ENCODE measurements at regions not wholly inside any gene's neighbourhood (a gene's known extent, or its start where the extent isn't known, plus 50 kb on each side); places are given as distances from the start of the nearest gene placed in this dataset.
"Not testable (repeated sequence)": the region's sequence is repeated elsewhere in the genome, so short reads cannot be mapped to it uniquely, and the experiment has no call there.

DNA sequence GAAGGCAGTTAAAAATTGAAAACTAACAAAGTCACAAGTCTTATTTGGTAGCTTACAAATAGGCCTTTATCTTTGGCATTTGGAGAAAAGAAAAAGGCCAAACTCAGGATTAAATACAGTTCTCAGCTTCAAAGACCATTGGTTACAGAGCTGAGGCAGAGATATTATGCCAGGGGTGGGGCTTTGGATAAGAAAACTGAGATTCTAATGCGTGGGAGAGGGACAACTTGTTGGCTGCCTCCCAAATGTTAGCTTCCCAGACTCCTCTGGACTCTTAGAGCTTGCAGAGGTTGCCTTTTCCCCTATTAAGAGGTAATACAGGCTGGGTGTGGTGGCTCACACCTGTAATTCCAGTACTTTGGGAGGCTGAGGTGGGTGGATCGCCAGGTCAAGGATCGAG is 231.8 kb downstream of the SQOR start:
- DNase-seq (ENCODE audit: low read depth in 2 of 3, low spot score in 2 of 3) = no peak

GRCh38 chr15:45867281-45867680 is 232.5 kb downstream of the SQOR start:
- DNase-seq (ENCODE audit: low read depth in 2 of 3, low spot score in 2 of 3) = no peak

DNA sequence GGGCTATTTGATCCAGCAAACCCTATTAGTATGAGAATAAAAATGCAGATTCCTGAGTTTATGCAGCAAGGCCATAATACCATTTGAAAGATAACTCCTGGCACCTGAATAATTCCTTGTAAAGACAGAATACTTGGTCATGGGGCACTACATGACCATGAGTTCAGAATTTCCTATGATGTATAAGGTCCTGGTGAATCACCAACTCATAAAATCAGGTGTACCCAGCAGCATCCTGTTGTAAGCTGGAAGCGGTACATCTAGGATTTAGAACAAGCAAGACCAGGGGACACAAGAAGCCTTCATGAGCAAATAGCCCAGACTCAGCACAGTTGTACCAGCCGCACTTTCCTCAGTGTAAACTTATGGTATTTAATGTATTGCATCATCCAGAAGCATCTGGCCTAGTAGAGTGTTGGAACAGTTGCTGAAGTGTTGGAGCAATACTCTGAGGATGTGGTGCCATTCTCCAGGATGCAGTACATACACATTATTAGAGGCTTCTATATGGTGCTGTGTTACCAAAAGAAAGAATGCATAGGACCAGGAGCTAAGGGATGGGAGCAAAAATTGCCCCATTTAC is 233.4 kb downstream of the SQOR start:
- no peak for DNase-seq (ENCODE audit: low read depth in 2 of 3, low spot score in 2 of 3)

- no peak for DNase-seq (ENCODE audit: low read depth in 2 of 3, low spot score in 2 of 3)
These were observed 234.3 kb downstream of the SQOR start for GRCh38 chr15:45869034-45869668.

GRCh38 chr15:45871121-45871855 is 236.5 kb downstream of the SQOR start:
- no peak for DNase-seq (ENCODE audit: low read depth in 2 of 3, low spot score in 2 of 3)

- DNase-seq (ENCODE audit: low read depth in 2 of 3, low spot score in 2 of 3) = no peak
These were observed 239.0 kb downstream of the SQOR start for GRCh38 chr15:45873781-45874180.

GRCh38 chr15:45874566-45874965 is 239.7 kb downstream of the SQOR start:
- not testable (repeated sequence) for DNase-seq (ENCODE audit: low read depth in 2 of 3, low spot score in 2 of 3)

DNA sequence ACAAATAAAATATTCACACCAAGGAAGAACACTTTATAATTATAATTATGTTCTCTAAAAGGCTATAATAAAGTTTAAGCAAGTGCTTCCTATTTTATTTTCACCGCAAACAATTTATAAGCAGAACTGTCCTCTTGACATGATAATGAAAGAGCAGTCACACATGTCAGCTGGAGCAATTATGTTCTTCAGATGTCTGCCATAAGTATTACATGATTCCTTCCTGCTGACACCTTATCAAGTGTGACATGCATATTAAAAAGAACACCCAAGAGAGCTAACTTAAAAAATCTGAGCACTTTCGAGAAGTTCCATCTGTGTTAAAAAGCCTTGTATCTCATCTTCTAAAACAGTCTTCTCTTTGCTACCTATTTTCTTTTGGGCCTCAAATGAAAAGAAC is 249.5 kb downstream of the SQOR start:
- no peak for DNase-seq (ENCODE audit: low read depth in 2 of 3, low spot score in 2 of 3)

- DNase-seq (ENCODE audit: low read depth in 2 of 3, low spot score in 2 of 3) = no peak
These were observed 250.1 kb downstream of the SQOR start for GRCh38 chr15:45884755-45885445.

GRCh38 chr15:45885801-45886200 is 251.0 kb downstream of the SQOR start:
- no peak for DNase-seq (ENCODE audit: low read depth in 2 of 3, low spot score in 2 of 3)

- DNase-seq (ENCODE audit: low read depth in 2 of 3, low spot score in 2 of 3) = no peak
These were observed 256.9 kb downstream of the SQOR start for GRCh38 chr15:45891766-45892165.

DNA sequence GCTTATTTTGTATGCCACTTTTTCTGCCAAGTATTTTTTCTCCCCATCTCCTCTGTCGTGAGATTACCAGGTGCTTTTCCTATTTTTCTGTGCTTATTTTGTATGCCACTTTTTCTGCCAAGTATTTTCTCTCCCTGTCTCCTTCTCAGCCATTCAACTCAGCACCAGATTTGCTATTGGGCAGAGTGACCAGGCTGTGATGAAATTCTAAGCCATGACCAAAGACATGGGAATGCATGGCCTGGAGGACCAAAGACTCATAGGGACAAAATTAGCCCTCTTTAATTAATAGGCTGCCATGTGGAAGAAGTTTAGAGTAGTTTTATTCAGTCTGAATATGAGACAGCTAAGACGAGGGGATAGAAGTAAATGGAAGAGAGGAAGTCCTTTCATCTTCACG is 257.4 kb downstream of the SQOR start:
- no peak for DNase-seq (ENCODE audit: low read depth in 2 of 3, low spot score in 2 of 3)

DNA sequence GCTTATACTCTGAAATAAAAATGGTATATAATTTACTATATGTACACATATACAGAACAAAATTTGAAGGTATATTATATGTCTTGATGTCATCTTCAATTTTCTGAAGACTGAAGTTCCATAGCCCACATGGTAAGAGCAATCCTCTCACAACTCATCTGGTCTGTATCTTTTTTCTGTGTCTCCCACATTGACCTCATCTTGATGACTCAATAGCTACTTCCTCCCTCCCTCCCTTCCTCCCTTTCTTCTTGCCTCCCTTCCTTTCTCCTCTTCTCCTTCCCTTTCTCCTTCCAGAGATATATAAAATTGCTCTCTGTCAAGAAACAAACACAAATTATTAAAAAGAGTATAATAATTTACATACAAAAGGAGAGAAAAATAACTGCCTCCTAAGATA is 268.5 kb downstream of the SQOR start:
- DNase-seq (ENCODE audit: low read depth in 2 of 3, low spot score in 2 of 3) = no peak

DNA sequence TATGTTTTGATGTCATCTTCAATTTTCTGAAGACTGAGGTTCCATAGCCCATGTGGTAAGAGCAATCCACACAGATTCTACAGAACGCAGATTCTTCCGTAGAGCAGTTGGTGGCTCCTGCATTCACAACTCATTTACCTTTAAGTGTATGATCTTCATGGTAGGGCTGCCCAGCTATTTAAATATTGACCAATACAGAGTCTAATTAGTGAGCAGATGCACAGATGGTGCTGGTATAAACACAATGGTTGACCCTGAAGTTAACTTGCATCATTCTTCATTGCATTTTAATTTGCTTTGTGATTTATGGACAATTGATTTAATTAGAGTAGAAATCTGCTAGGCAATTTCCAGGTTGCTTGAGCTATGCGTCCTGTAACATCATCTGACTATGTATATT is 269.2 kb downstream of the SQOR start:
- no peak for DNase-seq (ENCODE audit: low read depth in 2 of 3, low spot score in 2 of 3)

GRCh38 chr15:45906230-45906629 is 271.4 kb downstream of the SQOR start:
- no peak for DNase-seq (ENCODE audit: low read depth in 2 of 3, low spot score in 2 of 3)

DNA sequence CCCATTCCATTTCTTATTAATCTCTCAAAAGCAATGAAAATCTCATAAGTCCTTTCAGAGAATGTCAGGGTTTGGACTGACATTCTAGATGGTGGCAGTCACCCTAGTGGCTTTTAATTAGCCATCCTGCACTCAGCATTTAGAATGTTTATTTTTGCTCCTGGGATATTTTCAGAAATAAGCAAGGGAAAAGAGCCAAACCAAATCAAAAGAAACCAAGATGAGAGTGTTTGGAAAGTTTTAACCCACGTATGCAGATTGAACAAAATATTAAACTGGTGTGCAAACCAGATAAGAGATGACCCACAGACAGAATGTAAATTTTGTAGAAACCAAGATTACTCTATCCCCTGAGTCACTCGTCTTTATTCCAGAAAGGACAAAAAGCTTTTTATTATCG is 275.8 kb downstream of the SQOR start:
- DNase-seq (ENCODE audit: low read depth in 2 of 3, low spot score in 2 of 3) = no peak

GRCh38 chr15:45913451-45913850 is 278.6 kb downstream of the SQOR start:
- DNase-seq (ENCODE audit: low read depth in 2 of 3, low spot score in 2 of 3) = no peak

DNA sequence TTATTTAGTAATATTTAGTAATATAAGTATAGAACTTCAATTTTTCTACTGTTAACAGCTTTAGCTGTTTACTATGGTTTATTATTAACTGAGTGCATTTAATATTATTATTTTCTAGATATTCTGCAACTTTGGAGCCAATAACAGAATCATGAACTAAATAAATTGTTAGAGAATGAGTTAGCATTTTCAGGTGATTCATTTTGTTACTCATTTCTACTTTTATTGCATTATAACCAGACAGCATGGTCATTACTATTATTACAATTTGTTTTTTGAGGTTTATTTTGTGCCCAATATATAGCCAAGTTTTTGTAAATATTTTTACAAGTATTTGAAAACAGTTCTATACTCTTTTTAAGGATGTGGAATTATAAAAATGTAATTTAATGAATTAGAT is 279.6 kb downstream of the SQOR start:
- DNase-seq (ENCODE audit: low read depth in 2 of 3, low spot score in 2 of 3) = no peak

GRCh38 chr15:45918839-45919238 is 284.0 kb downstream of the SQOR start:
- DNase-seq (ENCODE audit: low read depth in 2 of 3, low spot score in 2 of 3) = no peak

DNA sequence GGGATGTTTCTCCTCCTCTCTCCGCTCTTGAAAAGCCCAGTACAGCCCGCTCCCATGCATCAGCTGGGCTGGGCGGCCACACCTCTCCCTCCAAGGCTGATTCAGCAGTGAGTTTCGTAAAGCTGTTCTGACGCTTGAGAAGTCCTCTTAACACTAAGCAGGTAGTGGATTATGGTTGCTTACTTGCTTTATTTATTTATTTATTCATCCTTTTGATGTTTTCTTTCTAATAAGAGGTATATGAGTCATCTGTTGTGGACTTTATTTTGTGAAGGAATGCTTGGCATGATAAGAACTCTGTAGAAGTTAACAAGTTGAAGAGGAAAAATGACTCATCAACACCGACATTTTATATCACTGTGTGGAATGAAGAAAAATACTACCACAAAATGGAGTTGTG is 285.0 kb downstream of the SQOR start:
- DNase-seq (ENCODE audit: low read depth in 2 of 3, low spot score in 2 of 3) = no peak

DNA sequence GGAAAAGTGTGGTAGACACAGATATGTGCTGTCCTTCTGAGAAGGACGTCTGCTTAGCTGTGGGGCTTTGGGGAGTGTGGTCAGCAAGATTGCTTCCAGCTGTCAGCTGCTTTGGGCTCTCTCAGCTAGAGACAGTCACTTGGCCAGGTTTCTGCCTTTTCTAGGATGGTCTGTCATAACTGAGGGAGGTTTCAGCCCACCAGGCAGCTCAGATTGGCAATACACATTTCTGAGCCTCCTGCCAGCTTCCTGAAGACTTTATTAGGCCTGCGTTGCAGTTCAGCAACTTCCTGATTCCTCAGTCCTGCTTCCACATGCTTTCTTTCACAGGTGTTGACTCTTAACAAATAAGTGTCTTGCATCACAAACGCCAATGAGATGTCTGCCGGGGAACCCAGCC is 286.5 kb downstream of the SQOR start:
- DNase-seq (ENCODE audit: low read depth in 2 of 3, low spot score in 2 of 3) = no peak

GRCh38 chr15:45921978-45922377 is 287.1 kb downstream of the SQOR start:
- DNase-seq (ENCODE audit: low read depth in 2 of 3, low spot score in 2 of 3) = no peak
